HG03432 (cell line): ENCODE measurements at regions not wholly inside any gene's neighbourhood (a gene's known extent, or its start where the extent isn't known, plus 50 kb on each side); places are given as distances from the start of the nearest gene placed in this dataset.

ENCODE experiments used
- ATAC-seq: cut with Tn5 transposase; IDR thresholded peaks from one replicate; pipeline ENCODE4 v1.9.1; 2021; ENCODE audit warnings: mild to moderate bottlenecking, moderate library complexity; ENCODE audit not compliant: unreplicated experiment

DNA sequence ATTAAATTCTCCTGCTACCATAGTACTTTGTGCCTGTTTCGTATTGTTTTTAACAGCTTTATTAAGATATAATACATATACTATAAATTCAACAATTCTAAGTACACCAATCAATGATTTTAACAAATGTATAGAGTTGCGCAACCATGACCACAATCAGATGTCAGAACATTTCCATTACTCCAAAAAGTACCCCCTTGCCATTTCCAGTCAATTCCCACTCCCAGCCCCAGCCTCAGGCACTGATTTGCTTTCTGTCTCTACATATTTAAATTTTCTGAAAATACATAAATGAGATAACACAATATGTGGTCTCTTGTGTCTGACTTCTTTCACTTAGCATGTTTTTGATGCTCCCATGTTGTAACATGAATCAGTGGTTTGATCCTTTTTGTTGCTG, 193.9 kb downstream of the FIGN start:
- ATAC-seq, result no peak

DNA sequence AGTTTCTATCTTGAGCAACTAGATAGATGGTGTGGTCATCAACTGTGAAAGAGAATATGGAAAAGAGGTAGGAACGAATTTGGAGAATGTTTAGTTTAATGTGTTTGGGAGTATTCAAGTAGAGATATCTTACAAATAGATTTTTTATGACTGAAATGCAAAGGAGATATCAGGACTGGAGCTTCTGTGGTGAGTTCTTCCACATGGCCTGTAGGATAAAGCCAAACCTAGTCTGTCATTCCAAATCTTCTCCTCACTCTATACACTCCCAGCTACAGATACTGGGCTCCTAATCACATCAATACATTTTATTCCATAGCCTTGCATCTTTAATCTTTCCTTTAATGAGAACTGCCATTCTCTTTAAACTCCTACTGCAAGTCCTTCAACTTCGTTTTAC, 194.3 kb downstream of the FIGN start:
- no peak for ATAC-seq

DNA sequence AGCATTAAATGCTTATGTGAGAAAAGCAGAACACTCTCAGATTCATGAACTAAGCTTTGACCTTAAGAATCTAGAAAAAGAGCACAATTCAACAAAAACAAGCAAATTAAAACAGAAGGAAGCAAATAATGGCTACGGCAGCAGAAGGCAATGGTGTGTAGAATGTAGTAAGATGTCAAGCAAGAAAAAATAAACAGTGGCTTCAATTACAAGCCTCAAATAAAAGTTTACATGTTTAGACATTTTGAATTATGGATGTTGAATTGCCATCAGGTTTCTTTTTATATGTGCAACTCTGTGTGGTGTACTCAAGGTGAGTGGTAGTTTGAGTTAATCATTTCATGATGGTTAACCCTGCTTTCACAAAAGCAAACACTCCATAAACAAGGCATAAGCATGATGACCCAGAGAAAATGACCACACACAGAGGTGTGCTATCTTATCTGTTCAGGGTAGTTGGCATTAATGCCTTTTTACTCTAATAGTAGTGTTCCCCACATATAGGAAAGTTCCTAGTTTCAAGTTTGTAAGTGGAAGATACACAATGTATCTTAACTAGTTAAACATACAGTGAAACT, 207.1 kb downstream of the FIGN start:
- ATAC-seq, result no peak

DNA sequence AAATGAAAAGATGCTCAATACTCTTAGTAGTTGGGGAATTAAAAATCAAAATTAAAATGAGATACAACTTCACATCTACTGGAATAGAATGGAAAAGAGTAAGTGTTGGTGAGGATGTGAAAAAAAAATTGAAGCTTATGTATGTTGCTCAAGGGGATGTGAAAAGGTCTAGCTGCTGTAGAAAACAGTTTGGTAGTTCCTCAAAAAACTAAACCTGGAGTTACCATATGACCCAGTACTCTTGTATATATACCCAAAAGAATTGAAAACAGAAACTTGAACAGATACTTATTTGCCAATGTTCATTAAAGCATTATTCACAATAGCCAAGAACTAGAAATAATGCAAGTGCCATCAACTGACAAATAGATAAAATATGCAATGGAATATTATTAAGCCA, 208.4 kb downstream of the FIGN start:
- no peak for ATAC-seq

DNA sequence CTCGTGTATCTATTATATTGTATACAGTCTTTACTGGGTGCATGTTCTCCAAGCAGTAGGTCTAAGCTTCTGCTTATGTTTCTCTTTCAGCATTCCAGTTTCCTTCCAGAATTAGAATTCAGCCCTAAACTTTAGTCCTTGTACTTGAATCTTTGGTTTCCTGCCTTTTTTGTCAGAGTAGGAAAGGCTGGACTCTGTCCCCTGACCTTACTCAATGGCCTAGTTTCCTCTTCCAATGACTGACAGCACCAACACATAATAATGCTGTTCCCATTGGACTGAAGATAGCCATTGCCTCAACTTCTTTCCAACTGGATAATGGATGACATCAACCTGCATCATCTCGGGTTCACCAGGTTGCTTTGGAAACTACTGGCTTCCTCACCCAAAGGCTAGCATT, 217.0 kb downstream of the FIGN start:
- no peak for ATAC-seq

DNA sequence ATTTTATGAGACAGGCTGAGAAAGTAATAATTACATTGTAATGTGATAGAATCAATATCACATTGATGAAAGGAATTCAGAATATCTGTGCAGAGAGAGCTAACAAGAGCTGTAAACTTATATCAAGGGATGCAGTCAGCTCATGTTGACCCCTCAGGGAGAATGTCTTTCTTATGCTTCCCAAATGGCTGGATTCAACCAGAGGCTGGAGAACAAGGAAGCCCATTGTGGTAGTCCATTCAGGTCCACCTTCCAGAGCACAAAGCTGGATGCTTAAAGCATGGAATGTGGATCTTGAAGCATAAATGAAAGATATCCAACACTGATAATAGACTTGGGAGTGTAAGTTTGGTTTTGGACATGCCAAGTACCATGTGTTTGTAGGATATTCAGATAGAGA, 220.0 kb downstream of the FIGN start:
- no peak for ATAC-seq

DNA sequence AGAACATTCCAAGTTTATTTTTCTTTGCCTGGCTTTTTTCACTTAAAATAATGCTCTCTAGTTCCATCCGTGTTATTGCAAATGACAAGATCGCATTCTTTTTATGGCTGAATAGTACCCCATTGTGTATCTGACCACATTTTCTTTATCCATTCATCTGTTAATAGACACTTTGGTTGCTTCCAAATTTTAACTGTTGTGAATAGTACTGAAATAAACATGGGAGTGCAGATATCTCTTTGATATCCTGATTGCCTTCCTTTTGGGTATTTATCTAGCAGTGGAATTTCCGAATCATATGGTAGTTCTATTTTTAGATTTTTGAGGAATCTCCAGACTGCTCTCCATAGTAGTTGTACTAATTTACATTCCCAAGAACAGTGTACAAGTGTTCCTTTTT, 230.5 kb downstream of the FIGN start:
- no peak for ATAC-seq

DNA sequence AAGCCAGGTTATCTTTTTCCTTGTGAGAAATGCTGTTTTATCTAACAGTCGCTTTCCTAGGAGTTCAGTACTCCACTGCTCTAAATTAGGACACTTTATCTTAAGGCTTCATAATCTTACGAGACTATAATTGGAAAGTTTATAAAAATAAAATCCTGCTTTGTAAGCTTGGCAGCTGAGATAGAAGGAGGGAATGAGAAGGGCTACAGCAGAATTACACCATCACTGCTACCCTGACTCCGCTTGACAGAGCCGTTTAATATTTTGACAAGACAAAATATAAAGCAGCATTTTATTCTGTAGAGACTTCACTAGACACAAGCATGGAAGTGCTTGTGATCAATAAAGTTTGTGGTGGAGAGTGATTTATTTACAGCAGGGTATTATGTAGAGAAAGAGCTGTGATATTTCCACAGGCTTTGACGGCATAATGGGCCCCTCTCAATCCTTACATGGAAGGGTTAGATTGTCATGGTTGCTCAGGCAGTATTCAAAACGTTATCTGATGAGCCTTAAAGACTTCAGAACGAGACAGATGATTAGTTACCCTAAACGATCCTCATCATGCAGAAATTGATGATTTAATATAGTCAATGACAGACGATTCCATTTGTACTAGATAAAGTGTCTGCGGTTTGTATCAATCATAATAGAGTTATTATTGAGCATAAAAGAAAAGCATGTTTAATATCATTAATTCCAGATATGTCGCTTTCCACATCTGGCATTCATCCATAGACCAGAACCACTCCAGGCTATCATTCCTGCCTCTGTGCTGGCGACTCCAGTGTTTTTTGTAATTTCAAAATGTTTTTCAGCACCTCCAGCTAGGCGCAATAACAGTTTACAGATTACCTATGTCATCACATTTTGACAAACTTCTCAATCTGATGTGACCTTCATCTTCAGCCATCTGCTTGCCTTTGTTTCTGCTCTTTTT, 242.2 kb downstream of the FIGN start:
- no peak for ATAC-seq

DNA sequence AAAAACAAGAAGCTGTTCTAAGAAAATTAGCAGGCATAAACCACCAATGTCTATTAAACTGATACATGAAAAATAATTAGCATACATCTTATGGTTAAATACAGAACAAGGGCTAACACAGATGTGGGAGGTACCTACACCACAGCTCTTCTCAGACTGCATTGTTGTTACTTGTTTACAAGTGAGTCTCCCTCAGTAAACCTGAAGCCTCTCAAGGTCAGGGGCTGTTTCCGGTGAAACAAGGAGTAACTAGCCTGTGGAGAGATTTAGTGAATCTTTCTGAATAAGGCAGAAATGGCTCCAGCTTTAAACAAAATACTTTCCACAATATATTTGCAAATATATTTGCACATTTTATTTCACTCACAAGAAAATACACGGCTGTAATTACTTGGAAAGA, 244.0 kb downstream of the FIGN start:
- no peak for ATAC-seq

DNA sequence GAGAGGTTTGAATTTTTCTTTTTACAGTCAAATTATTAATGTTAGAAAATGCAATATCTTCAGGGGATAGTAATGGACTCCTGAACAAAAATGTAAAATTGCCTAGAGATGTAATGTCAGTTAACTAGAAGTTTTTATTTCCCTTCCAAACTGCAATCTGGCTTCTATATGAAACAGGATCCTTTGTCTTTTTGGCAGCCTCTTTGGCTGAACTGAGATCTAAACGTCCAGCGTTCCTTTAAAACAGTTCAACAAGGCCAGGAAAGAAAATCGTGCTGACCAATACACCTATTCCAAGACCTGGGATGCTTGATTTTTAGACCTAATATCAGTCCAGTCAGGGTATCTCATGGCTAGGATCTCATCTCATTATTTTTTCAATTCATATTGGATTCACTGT, 245.5 kb downstream of the FIGN start:
- no peak for ATAC-seq

DNA sequence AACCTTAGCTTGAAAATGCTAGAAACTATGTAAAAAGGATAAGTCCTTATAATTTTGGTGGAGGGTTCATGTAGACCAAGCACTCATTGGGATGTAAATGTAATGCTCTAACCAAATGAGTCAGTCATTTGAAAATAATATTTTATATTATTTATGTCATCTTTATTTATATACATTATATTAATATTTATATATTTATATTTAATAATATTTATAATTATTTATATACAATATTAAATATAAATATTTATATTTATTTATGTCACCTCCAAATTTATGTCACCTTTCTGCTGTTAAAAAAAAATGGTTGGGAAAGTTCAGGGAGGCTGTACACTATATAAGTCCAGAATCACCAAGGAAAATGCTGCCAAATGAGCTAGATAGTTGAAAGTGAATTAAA, 254.3 kb downstream of the FIGN start:
- ATAC-seq, result no peak

DNA sequence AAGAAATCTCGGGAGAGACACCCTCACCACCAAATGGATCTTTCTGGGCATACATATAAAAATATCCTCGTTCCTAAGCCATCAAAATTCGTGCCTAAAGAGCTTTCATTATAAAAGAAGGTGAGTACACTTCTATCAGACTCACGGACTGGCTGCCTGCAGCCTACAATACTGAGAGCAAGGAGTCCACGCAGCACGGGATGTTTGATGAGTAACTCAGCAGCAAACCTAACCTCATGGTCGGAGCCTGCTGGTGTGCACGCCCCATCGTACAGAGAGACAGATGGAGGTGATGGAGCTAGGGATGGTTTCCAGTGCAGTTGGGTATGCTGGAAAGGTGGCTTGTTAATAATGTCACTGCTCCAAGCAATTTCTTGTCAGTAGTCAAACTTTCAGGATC, 256.2 kb downstream of the FIGN start:
- no peak for ATAC-seq

DNA sequence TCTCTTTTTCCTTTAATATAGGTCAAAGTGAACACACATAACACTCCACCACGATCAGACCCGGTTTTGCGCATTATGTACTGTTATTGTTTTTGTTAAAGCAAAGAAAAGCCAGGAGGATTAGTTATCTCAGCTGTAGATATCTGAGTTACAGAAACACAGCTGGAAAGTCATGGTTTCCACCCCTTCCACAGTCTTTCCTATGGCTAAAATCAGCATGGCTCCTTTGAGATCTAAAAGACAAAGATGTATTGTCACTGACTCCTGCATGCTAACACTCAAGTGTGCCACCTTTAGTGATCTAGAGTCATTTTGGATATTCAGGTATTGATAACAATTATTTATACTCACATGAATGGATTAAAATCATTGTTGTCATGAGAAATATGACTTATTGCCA, 260.0 kb downstream of the FIGN start:
- ATAC-seq, result no peak

DNA sequence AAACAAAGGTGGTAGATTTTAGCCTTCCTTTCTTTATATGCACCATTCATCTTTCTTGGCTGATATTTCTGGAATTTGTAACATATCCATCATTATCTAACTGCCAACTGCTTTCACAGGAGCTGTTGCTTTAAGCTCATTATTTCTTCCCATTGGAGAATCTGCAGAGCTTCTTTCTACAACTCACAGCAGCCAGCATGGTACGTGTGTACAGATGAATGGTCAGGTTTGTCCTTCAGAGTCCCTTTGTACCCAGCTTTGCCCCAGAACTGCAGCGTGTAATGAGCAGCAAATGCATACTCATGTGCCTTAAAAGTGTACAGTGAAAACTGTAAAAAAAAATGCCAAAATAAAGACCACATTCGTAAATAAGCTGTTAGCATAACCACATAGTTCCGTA, 260.9 kb downstream of the FIGN start:
- no peak for ATAC-seq

DNA sequence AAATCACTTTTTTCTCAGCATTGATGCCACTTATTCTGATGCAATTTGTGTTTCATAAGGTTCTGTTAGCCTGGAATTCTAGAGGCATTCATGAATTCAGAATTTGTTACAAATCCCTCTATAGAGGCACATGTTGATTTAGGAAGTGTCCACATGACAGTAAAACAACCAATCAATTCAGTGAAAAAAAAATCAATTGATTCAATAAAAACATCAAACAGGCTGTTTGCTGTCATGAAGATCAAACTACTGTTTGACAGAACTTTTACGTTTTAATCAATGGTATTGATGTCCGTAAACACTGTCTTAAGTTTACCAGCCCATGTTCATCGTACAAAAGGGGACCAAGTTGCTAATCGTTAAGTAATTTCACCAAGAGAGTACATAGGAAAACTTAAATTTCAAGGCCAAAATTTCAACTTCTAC, 261.5 kb downstream of the FIGN start:
- ATAC-seq, result no peak

DNA sequence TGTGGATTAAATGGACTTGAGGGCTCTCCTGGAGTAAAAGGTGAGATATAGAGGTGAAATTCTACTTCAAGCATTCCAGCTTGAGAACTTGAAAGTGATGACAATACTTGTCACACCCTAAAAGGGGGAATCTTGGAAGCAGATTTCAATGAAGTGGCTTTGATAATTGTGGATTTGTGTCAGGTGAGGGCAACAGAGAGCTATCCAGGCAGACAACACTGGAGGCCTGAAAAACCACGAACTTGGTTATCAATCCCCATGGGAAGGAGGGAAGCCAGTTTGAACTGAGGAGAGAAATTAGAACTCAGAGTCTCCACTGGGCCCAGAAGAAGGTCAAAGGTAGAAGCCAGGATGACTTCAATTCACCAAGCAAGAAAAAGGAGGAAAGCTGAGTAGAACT, 263.9 kb downstream of the FIGN start:
- ATAC-seq, result no peak

DNA sequence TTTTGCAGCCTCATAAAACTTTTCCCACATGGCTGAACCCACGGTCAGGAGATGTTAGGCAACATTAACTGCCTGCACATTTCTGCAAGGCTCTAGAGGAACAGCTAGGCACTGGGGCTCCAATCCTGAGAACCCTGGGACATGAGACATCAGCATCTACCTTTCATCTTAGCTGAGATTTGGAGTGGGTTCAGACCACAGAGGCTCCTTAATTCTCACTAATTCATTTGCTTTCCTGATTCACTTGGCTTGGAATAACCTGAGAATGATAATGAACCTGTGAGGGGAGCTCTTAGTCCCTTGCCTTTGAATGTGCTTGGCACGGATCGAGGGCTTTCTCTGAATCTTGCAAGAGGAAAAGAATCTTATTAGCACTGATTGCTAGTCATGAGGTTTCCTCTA, 266.2 kb downstream of the FIGN start:
- ATAC-seq, result no peak

DNA sequence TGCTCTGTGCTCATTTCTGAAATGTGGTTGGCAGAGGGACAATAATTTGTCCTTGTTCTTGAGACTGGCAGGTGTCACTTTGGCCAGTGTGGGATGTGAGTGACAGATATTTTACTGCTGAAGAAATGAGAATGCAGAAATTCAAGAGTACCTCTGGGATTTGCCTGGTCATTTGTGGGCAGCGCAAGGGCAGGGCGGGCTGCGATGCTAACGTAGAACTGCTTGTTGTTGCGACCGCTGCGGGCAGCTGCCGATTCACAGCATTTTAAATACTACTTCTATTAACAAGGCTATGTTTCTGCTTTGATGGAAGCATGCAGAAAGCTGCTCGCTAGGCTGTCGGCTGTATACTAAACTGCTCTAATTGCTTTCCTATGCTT, 268.6 kb downstream of the FIGN start:
- no peak for ATAC-seq

DNA sequence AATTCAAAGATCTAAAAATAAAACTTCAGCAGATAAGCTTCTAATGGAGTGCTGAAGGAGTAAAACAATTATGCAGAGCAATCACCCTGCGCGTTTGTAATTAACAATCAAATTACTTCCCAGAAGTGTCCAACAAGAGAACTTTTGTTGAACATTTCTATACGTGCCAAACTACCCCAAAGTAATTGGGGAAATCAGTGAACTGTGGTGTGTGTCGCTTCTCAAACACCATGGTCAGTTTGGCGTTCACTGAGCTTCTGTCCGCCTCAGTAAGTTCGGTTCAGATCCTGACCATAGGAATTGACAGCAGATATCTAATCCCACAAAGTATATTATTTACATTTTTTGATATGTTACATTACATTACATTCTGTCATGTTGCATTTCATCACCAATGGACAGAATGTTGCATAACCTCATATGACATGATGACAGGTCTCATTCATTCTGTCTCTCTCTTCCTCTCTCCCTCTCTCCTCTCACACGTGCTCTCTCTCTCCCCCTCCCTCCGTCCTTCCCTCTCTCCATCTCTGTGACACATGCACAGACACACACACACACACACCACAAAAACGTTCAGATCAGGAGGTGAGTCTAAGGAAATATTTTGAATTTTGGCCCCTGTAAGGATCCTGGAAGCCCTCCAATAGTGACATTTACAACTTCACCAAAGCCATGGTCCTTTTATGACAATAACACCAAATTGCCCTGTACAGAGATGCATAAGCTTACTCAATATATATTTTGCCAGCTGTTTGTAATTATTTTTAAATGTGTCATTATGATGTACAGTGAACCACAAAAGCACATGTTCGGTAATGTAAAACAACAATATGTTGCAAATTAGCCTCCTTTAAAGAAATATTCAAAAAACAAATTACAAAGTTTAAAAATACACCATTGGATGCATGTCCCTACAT, 269.2 kb downstream of the FIGN start:
- no peak for ATAC-seq

DNA sequence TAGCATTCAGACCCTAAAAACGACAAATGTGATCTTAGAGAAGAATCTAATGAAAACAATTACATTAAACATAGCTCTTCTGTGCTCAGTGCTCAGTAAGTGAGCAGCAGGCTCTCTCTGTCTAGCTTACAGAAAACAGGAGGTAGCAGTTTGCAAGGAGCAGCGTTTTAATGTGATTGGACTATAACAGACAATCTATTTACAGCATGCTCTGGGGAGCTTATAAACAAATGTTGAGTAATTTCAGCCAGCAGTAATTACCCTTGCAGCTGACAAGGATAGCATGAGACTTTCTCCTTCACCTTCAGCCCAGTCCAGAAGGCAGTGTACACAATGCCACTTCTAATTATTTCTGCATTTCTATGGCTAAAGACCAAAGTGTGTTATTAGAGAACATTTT, 270.4 kb downstream of the FIGN start:
- no peak for ATAC-seq

DNA sequence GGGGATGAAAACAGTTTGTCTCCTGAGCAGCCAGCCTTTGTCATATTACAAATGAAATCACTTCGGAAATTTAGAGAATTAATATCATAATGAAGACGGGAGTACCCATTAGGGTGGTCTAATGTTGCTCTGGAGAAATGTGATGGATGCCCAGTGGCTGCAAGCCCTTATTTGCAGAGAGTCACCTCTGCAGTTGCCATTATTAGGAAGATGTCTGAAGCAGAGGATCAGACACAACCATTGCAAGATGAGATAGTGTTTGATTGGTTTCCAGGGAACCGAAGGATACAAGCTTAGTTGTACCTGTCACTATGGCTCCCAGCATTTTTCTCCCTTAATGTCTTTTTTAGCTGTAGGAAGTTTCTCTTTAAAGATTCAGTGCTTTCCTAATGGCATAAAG, 272.4 kb downstream of the FIGN start:
- no peak for ATAC-seq

DNA sequence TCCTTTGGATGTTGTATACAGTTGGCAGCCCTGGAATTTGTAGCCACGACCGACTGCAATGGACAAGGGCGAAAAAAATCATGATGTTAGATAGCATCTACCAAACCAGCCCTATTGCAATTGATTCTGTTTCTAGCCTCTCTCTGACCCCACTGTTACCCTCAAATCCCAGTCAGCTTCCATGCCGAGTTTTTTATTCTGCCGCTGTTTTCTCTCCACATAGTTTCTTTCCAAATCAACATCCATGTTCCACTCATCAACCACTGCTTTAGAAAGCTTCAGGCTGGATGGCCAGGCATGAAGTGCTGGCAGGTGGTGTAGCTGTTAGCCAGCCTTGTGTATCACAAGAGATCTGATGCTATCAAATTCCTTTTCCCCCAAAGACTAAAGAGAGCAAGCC, 272.8 kb downstream of the FIGN start:
- no peak for ATAC-seq
